Pons (tissue), 1 donor: ENCODE measurements at regions not wholly inside any gene's neighbourhood (a gene's known extent, or its start where the extent isn't known, plus 50 kb on each side); places are given as distances from the start of the nearest gene placed in this dataset.

Source experiments
- DNase-seq: peaks from one replicate; pipeline ENCODE4 v3.0.0-alpha.2; 2016; ENCODE audit warnings: low spot score

DNA sequence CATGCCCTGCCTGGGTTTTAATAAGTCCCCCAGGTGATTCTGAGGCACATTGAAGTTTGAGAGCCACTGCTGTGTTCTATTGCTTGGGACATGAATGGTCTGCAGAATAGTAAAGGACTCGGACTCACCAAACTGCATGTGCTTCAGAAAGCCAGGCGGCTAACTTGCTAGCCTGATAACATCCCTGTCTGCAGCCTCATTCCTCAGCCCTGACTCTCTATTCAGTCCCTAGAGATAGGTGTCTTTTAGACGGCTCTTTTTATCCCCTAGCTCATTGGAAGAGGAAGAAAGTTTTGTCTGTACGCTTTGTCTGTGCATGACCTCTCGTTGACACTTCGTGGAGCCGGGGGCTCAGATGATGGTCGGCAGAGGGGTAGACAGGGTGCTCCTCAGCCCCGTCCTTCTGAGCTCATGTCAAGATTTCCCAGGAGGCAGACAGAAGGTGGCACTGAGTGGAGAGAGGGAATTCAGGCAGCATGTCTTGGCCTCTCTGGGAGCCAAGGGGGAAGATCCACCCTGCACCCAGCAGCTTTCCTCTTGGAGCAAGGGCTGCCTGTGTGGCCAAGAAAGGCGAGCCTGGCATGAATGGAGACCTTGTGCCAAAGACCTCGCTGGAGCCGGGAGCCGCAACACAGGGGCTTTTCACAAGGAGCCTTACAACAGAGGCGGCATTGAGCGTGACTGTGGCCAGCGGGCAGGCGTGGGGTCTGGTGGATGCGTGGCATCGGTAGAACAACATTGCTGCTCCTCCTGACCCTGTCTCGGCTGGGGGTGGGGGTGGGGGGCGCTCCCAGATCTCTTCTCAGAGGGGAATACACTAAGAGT, 51.1 kb upstream of the PODXL start:
- peak; percentile 88 for DNase-seq

DNA sequence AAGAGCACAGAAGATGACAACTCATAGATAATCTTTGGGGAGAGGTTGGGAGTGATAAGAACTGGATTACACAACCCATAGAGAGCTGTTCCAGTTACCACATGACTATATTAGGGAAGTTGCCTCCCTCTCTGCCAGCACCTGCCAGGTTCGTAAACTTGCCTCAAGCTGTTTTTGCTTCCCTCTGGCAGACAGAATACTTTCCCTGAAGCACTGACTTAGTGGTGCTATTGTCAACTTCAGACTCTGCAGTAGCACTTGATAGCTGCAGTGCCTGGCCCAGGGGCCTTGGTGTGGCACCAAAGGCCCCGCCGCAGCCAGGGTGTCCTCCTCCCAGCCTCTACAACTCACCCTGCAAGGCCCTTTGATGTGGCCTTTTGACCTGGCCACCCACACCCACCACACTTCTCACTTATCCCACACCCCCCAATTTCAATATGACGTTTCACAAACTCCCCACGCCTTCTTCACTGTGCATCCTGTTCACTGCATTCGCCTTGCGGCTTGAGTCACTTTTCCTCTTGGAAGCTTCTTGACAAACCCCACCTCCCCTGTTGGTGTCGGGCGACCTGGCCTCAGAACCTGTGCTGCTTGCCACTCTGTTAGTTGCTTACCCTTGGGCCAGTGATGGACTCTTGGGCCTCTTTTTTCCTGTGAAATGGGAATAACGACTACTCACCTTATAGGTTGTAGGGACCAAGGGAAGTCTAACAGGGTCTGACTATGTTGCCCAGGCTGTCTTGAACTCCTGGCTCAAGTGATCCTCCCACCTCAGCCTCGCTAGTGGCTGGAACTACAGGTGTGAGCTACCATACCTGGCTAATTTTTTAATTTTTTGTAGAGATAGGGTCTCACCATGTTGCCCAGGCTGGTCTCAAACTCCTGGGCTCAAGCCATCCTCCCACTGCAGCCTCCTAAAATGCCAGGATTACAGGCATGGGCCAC, 50.2 kb upstream of the PODXL start:
- peak; percentile 11 for DNase-seq
